NCI-H146 (cell line): ENCODE measurements at regions not wholly inside any gene's neighbourhood (a gene's known extent, or its start where the extent isn't known, plus 50 kb on each side); places are given as distances from the start of the nearest gene placed in this dataset.

ENCODE experiments used
- DNase-seq: peaks from one replicate; lab custom pipeline; 2025; lab: John Stamatoyannopoulos, UW

DNA sequence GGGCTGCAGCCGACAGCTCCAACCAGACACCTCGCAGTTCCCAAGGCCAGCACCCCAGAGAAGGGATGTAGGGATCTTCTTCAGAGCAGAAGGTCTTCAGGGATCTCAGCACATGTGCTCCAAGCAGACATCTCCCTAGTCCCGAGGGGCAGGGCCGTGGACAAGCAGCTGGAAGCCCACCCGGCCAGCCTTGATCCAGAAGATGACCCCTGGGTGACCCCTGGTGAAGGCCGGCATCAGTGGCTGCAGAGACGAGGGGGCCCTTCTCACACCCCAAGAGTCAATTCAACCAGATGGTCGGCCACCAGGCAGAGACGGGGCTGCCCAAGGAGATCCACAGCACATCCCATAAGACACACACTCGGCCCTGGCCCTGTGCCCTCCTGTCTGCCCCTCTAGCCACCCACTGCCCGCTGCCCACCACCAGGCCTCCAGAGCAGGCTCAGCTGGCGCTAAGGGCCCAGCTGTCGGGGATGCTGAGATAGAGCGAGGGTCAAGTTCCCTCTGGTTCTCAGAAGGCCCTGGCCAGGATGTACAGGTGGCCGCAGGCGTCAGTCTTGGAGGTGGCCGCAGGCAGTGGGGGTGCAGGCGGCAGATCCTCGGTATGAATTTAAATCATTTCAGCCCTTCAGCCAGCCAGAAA, 168.3 kb downstream of the BRD1 start:
- no peak for DNase-seq

DNA sequence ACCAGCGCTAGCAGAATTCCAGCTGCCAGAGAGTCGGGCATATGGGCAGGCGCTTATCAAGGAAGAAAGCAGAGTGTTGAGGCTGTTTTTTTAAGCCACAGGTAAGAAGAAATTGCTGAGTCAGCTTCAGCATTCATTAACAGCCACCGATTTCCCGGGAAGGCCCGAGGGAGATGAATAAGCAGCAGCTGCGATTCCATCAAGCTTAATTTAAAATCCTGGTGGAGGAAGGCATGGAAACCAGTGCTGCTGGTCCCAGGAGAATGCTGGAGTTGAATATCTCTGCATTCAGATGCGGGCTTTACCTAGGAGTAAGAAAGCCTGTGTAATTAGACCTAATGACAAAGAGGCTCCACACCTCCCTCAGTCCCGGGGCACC, 168.8 kb downstream of the BRD1 start:
- DNase-seq: no peak

- no peak for DNase-seq
These were observed 169.6 kb downstream of the BRD1 start for GRCh38 chr22:49657974-49658590.

GRCh38 chr22:49657275-49657973, 170.2 kb downstream of the BRD1 start:
- DNase-seq: peak; percentile 91

GRCh38 chr22:49656883-49657274, 170.8 kb downstream of the BRD1 start:
- peak; percentile 33 for DNase-seq

DNA sequence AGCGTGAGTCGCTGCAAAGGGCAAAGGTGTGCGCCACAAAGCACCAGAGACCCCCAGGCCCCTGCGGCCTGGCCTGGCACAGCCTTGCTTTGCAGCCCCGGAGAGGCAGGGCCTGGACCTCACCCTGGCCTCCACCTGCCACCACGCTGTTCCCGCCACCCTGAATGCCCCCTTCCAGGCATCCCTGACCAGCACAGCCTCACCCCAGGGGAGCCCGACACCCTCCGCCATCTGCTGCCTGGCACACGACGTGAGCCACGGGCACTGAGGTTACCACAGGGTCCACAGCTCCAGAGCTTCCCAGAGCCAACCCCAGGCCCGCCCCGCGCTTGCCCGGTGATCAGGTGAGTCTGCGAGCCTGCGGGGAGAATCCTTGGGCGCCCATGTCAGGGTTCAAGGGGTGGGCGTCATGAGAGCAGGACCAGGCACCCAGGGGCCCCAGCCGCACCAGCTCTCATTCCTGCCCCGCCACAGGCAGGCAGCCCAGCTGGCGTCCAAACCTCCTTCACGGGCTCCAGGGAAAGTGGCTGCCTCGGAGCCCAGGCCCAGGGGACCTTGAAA, 171.3 kb downstream of the BRD1 start:
- no peak for DNase-seq

- DNase-seq: no peak
These were observed 172.4 kb downstream of the BRD1 start for GRCh38 chr22:49655168-49655812.

- no peak for DNase-seq
These were observed 177.1 kb downstream of the BRD1 start for GRCh38 chr22:49650336-49651241.

GRCh38 chr22:49649166-49650068, 178.3 kb downstream of the BRD1 start:
- no peak for DNase-seq

DNA sequence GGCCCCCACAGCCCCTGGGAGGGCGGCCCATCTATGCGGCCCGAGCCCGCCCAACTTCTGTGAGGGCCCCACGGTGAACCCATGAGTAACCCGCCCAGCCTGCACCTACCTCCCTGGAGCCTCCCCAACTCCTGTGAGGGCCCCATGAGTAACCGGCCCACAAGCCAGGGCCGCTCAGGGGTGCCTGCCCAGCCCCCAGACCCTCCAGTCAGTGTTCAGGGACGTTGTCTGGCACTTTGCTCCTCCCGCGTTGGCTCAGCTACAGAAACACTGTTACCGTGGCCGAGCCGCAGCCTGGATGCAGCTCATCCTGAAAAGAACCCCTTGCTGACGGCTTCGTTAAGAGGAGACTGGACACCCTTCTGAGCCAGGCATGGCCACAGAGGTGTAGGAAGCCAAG, 179.6 kb downstream of the BRD1 start:
- no peak for DNase-seq

DNA sequence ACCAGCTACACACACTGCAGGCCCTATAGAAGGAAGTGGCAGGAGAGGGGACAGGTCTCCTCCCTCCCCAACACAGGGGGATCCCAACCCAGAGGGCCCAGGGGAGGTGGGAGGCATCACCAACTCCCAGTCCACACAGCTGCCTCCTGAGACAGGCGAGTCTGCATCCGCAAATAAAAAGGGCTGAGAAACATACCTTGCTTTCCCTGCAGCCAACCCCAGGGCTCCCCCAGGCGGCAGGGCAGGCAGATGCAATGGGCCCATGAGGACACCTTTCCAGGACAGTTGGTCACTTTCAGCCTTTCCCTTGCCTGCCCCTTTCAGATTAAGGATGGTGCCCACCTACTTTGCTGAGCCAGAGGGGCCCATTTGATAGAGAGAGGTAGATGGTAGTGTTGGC, 180.0 kb downstream of the BRD1 start:
- DNase-seq: no peak

GRCh38 chr22:49646876-49647275, 180.8 kb downstream of the BRD1 start:
- DNase-seq: no peak

DNA sequence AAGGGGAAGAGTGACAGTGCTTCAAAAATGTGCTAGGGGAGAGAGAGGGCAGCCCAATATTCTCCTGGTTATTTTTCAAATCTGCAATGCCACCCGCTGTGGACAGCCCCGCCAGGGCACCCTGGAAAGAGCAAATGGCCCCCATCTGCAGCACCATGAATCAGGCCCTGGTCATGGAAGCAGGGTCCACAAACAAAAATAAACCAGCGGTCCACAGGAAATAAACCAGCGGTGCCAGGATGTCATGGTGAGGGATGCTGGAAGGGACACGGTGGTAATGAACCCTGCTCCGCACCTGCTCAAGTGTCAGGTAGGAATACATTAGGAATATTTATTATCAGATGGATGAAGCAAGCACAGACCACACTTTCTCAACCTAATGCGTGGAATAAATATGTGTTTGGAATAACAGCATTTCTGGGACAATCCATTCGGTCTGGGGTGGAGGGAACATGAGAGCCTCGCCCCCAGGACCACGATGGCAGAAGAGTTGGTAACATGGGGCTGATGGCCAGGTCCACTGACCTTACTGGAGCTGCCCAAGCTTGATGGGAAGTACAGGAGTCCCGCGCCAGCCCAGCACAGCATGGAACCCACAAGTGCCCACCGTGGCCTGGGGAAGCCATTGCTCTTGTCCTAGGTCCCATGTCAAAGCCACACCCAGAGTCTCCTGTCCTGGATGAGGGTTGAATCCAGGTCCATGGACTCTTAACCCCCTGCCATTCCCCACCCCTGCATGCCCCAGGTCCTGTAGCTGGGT, 181.7 kb downstream of the BRD1 start:
- DNase-seq: no peak

DNA sequence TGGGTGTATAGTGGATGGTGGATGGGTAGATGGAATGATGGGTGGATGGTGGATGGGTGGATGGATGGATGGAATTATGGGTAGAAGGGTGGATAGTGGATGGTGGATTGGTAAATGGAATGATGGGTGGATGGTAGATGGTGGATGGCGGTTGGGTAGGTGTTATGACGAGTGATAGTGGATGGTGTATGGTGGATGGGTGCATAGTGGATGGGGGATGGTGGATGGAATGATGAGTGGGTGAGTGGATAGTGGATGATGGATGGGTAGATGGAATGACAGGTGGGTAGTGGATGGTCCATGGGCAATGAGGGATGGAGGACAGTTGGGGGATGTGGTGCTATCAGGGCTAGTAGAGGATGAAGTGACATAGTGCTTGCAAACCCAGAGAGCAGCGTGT, 182.4 kb downstream of the BRD1 start:
- no peak for DNase-seq

- no peak for DNase-seq
These were observed 183.7 kb downstream of the BRD1 start for GRCh38 chr22:49643998-49644397.

DNA sequence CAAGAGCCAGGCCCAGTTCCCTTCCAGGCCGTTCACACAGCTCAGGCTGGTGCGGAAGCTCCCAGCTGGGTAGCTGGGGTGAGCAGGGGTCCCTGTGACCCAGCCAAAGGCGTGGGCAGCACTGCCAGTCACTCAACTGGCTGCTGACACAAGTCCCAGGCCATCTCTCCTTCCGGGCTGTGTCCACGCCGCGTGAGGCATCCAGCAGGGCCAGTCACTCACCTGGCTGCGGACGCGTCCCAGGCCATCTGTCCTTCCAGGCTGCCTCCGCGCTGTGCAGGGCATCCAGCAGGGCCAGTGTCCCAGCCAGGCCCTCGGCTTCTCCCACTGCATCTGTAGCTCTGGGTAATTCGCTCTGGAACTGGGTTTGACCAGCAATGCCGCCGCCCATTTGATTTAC, 184.2 kb downstream of the BRD1 start:
- DNase-seq: no peak

- DNase-seq: no peak
These were observed 184.9 kb downstream of the BRD1 start for GRCh38 chr22:49642741-49643140.

GRCh38 chr22:49642331-49642730, 185.3 kb downstream of the BRD1 start:
- DNase-seq: no peak

GRCh38 chr22:49641770-49642313, 185.8 kb downstream of the BRD1 start:
- no peak for DNase-seq
